ENCODE measurements at regions not wholly inside any gene's neighbourhood (a gene's known extent, or its start where the extent isn't known, plus 50 kb on each side); places are given as distances from the start of the nearest gene placed in this dataset.

GRCh38 chr3:31067004-31067403 lies 172.5 kb upstream of the GADL1 start:
- BruUV-seq (replicated peaks), result no TSS peak
- H2BK5ac ChIP-seq (ENCODE audit: low read depth, low read length, poor library complexity, severe bottlenecking), result no peak overlapping the region
- dilution Hi-C loops (cut with HindIII; ENCODE audit: low sequenced_read_pairs, unreplicated experiment) (no loop called here), in situ Hi-C loops (cut with MboI; ENCODE audit: low sequenced_read_pairs) (no loop called here), intact Hi-C loops (cut with micrococcal nuclease) (no loop called here)
- H2AK9ac ChIP-seq (replicated peaks; ENCODE audit: low read depth, low read length, poor library complexity), result no peak overlapping the region
- H3K4me2 ChIP-seq (ENCODE audit: low read depth, low read length), result peak overlapping the region; percentile 1; the same call in 1 of the 2 replicates
- no peak overlapping the region for H3K27ac ChIP-seq (ENCODE audit: insufficient read depth, low read length)
- no peak overlapping the region for H3K18ac ChIP-seq (ENCODE audit: low read depth, low read length)
- CTCF ChIA-PET, result no interaction called here
- no peaks in the 10 kb centered on the region for H3K9me1 ChIP-seq (ENCODE audit: insufficient read depth, low read length)
- no peak overlapping the region for H3K9ac ChIP-seq (ENCODE audit: low read depth, low read length)
- H3K9me3 ChIP-seq (ENCODE audit: control insufficient read depth, insufficient read depth, low read length), result no peaks in the 10 kb centered on the region
- DNase-seq, result peak; percentile 97
- WGBS, 2 experiments (ENCODE audit: extremely low coverage in 2 of 2, insufficient read length in 1 of 2), result no CpG with 5 or more reads among the region's 5 CpGs
- H4K5ac ChIP-seq (ENCODE audit: low read depth, low read length), result no peak overlapping the region
- no peaks in the 10 kb centered on the region for H3K79me1 ChIP-seq (ENCODE audit: low read depth in 1 of 2, low read length in 2 of 2)
- no peaks in the 10 kb centered on the region for H3K4me1 ChIP-seq (ENCODE audit: control insufficient read depth, insufficient read depth, low read length)
- H3K56ac ChIP-seq (ENCODE audit: extremely low read depth, insufficient read depth, low read length), result no peak overlapping the region
- no peak overlapping the region for H3K23ac ChIP-seq (ENCODE audit: low read depth, low read length)
- no peak overlapping the region for H4K91ac ChIP-seq (ENCODE audit: insufficient read depth, low read depth, low read length)
- no peaks in the 10 kb centered on the region for H4K20me1 ChIP-seq (ENCODE audit: insufficient read depth, low read length)
- peak; percentile 95 for ATAC-seq (ENCODE audit: low read depth)
- no peak overlapping the region for H2AFZ ChIP-seq (replicated peaks; ENCODE audit: low read length, poor library complexity)
- H2BK120ac ChIP-seq (ENCODE audit: low read depth, low read length), result no peak overlapping the region
- no peaks in the 10 kb centered on the region for H3K27me3 ChIP-seq (ENCODE audit: control insufficient read depth, insufficient read depth, low read length)
- no peak overlapping the region for H4K8ac ChIP-seq (ENCODE audit: low read depth in 2 of 2, low read length in 2 of 2)
- no peak overlapping the region for H3K4ac ChIP-seq (ENCODE audit: low read depth, low read length)
- H3K36me3 ChIP-seq (ENCODE audit: control insufficient read depth, insufficient read depth, low read length), result no peaks in the 10 kb centered on the region
- no peak overlapping the region for H2BK20ac ChIP-seq (ENCODE audit: low read depth, low read length)
- no peak overlapping the region for H3K14ac ChIP-seq (replicated peaks; ENCODE audit: low read depth, low read length)
- POLR2A ChIA-PET (ENCODE audit: unreplicated experiment), result no interaction called here
- no peak overlapping the region for H2AK5ac ChIP-seq (ENCODE audit: low read depth, low read length)
- H3K4me3 ChIP-seq (ENCODE audit: insufficient read depth, low read depth, low read length), result no peak overlapping the region
- TF ChIP-seq MAZ (IDR thresholded peaks at IDR 0.05; ENCODE audit: borderline replicate concordance, low read depth, low read length) (no peak), FOS (IDR thresholded peaks at IDR 0.05; ENCODE audit: low read depth, low read length) (peak; percentile 61; the same call in 1 of the 2 replicates), CEBPB (IDR thresholded peaks at IDR 0.05; ENCODE audit: low read depth, low read length) (peak; percentile 53), CHD1 (IDR thresholded peaks at IDR 0.05; ENCODE audit: low read depth, low read length) (no peak), MXI1 (IDR thresholded peaks at IDR 0.05; ENCODE audit: borderline replicate concordance, low read depth, low read length) (no peak), MAFK (IDR thresholded peaks at IDR 0.05; ENCODE audit: low read depth, low read length) (peak; percentile 88), BHLHE40 (IDR thresholded peaks at IDR 0.05; ENCODE audit: low read depth, low read length) (0 out of 2 replicates have a peak, but pooled peaks have one; percentile 5)
- no peak overlapping the region for H2BK15ac ChIP-seq (ENCODE audit: low read depth, low read length)

All from IMR-90 (cell line).